HepG2 (cell line): ENCODE measurements at regions not wholly inside any gene's neighbourhood (a gene's known extent, or its start where the extent isn't known, plus 50 kb on each side); places are given as distances from the start of the nearest gene placed in this dataset.

Experiments used
- ATAC-seq: fragments of 200-7000 bp; cut with Tn5 transposase; 3 replicates; pipeline ENCODE4 v1.9.1; 2020; ENCODE audit warnings: mild to moderate bottlenecking, moderate library complexity
- BruUV-seq: library from RNA; stranded (reverse); fragments of 400-500 nt; replicated peaks from 2 replicates; lab custom pipeline; 2021; lab: Mats Ljungman, UMichigan
- CTCF ChIA-PET: fragments of 300-600 bp; formaldehyde crosslinking; extraction: SDS; loops from one replicate; lab custom pipeline; 2021; ENCODE audit warnings: low total read pairs, inconsistent platforms, low intra/inter-chr PET ratio; lab: Yijun Ruan, JAX
- POLR2A ChIA-PET: fragments of 350-600 bp; sonication (Branson Sonifier 250); formaldehyde crosslinking; loops from one replicate; lab custom pipeline; 2020; ENCODE audit warnings: antibody characterized with exemption, inconsistent platforms; lab: Yijun Ruan, JAX
- DNase-seq: peaks from one replicate; pipeline ENCODE4 v3.0.0-alpha.2; 2015; ENCODE audit warnings: low spot score
- FAIRE-seq: peaks from 3 replicates; lab custom pipeline; 2011; peaks lifted over from hg19 to GRCh38; lab: Jason Lieb, UNC
- H2AFZ ChIP-seq: one replicate; pipeline ENCODE4 v1.6.1; 2011; ENCODE audit warnings: low read length, inconsistent platforms
- H3K27ac ChIP-seq: fragments of 300-600 bp; 3 replicates; pipeline ENCODE4 v1.8.0; 2011; ENCODE audit warnings: mixed run types, mild to moderate bottlenecking, mixed read lengths, low read length, inconsistent platforms; ENCODE audit not compliant: insufficient read depth; ENCODE audit errors: extremely low read length
- H3K27me3 ChIP-seq, 2 experiments: fragments of 200-600 bp in 1 of 2; 2 replicates in 1 of 2; 3 replicates in 1 of 2; pipeline versions ENCODE4 v1.6.0 to v1.8.0; 2011; ENCODE audit warnings: low read length in 2 of 2, mild to moderate bottlenecking in 2 of 2, moderate library complexity in 2 of 2, inconsistent platforms in 1 of 2; ENCODE audit not compliant: insufficient read depth in 2 of 2, control insufficient read depth in 1 of 2
- H3K36me3 ChIP-seq, 2 experiments: fragments of 200-600 bp in 1 of 2; replicated peaks in 1 of 2; 2 replicates in 1 of 2; 3 replicates in 1 of 2; pipeline versions ENCODE4 v1.5.1 to v1.8.0; 2011; ENCODE audit warnings: low read length in 2 of 2, inconsistent platforms in 1 of 2; ENCODE audit not compliant: insufficient read depth in 2 of 2, control insufficient read depth in 1 of 2
- H3K4me1 ChIP-seq: 2 replicates; pipeline ENCODE4 v1.5.1; 2012; ENCODE audit warnings: low read length, inconsistent platforms; ENCODE audit not compliant: insufficient read depth
- H3K4me2 ChIP-seq: 2 replicates; pipeline ENCODE4 v1.6.0; 2011; ENCODE audit warnings: low read depth, low read length, inconsistent platforms
- H3K4me3 ChIP-seq, 3 experiments: fragments of 200-600 bp in 1 of 3; sonication (generic), shearing (Covaris generic) in 1 of 3; replicated peaks in 1 of 3; 2 replicates each; pipeline ENCODE4 v1.5.1; 2011 to 2016; ENCODE audit warnings: low read length in 3 of 3, inconsistent platforms in 2 of 3, low read depth in 2 of 3, mild to moderate bottlenecking in 2 of 3, control low read depth in 1 of 3, mixed read lengths in 1 of 3; ENCODE audit not compliant: insufficient read depth in 1 of 3
- H3K79me2 ChIP-seq: one replicate; pipeline ENCODE4 v1.6.1; 2011; ENCODE audit warnings: low read length, inconsistent platforms; ENCODE audit not compliant: insufficient read depth
- H3K9ac ChIP-seq: 2 replicates; pipeline ENCODE4 v1.6.0; 2011; ENCODE audit warnings: mild to moderate bottlenecking, low read depth, low read length, inconsistent platforms; ENCODE audit not compliant: insufficient read depth
- H3K9me3 ChIP-seq: 2 replicates; pipeline ENCODE4 v1.5.1; 2012; ENCODE audit warnings: mild to moderate bottlenecking, low read length
- H4K20me1 ChIP-seq: 2 replicates; pipeline ENCODE4 v1.6.0; 2011; ENCODE audit warnings: inconsistent platforms, mild to moderate bottlenecking, low read length, moderate library complexity; ENCODE audit not compliant: insufficient read depth
- CHD2 ChIP-seq: IDR thresholded peaks from 2 replicates; pipeline ENCODE4 v1.6.1; 2011; ENCODE audit warnings: low read depth, low read length, improper control_type of control experiment
- CREM ChIP-seq, 2 experiments: sonication (generic) in 1 of 2; formaldehyde crosslinking in 1 of 2; IDR thresholded peaks; 2 replicates each; pipeline versions ENCODE4 v1.4.0 to v1.6.1; 2016 to 2020; ENCODE audit warnings: antibody characterized with exemption in 1 of 2, mild to moderate bottlenecking in 1 of 2, missing genetic modification reagents in 1 of 2
- CSRNP1 ChIP-seq: sonication (generic); formaldehyde crosslinking; IDR thresholded peaks from 2 replicates; pipeline ENCODE4 v1.8.1; 2023; ENCODE audit warnings: mild to moderate bottlenecking, missing genetic modification reagents
- GABPB1 ChIP-seq: IDR thresholded peaks from 2 replicates; pipeline ENCODE4 v1.6.1; 2016; ENCODE audit warnings: mild to moderate bottlenecking, missing genetic modification reagents, moderate library complexity, missing compliant biosample characterization
- HOMEZ ChIP-seq: IDR thresholded peaks from 2 replicates; pipeline ENCODE4 v1.6.1; 2016; ENCODE audit warnings: low read depth
- RFXAP ChIP-seq: sonication (generic); formaldehyde crosslinking; IDR thresholded peaks from 2 replicates; pipeline ENCODE4 v1.4.0; 2020; ENCODE audit warnings: missing genetic modification reagents, borderline replicate concordance
- RNF2 ChIP-seq: fragments of 450-650 bp; conservative IDR thresholded peaks from 2 replicates; pipeline ENCODE4 v1.6.1; 2016; ENCODE audit warnings: low read depth
- ZBTB42 ChIP-seq: sonication (generic); formaldehyde crosslinking; IDR thresholded peaks from 2 replicates; pipeline ENCODE4 v1.5.0; 2020; ENCODE audit warnings: mild to moderate bottlenecking, missing genetic modification reagents
- ZNF468 ChIP-seq: sonication (generic); formaldehyde crosslinking; IDR thresholded peaks from 2 replicates; pipeline ENCODE4 v1.8.0; 2022; ENCODE audit warnings: mild to moderate bottlenecking, moderate library complexity, missing genetic modification reagents
- ZNF652 ChIP-seq: IDR thresholded peaks from 2 replicates; pipeline ENCODE4 v1.6.1; 2016; ENCODE audit warnings: low read depth, borderline replicate concordance
- ZNF768 ChIP-seq: sonication (generic); formaldehyde crosslinking; IDR thresholded peaks from 2 replicates; pipeline ENCODE4 v1.4.0; 2020; ENCODE audit warnings: missing genetic modification reagents
- WGBS: methylation state at CpG from one replicate; pipeline ENCODE4 v1.1.6; 2017; ENCODE audit warnings: low lambda C conversion rate; 5-methylcytosine and 5-hydroxymethylcytosine counted together
- in situ Hi-C: cut with HindIII; loops from 2 replicates; pipeline ENCODE4 v1.10.0; 2017; ENCODE audit warnings: low pct_unique_long_range_greater_than_20kb; ENCODE audit not compliant: extremely low pct_ligation_motif_present
- intact Hi-C: fragments of 100-400 bp; cut with micrococcal nuclease; formaldehyde crosslinking; loops from one replicate; pipeline ENCODE4 v1.10.0; 2022; ENCODE audit not compliant: unreplicated experiment
- TF ChIP-seq, protein P1 (sequence below): sonication (generic); formaldehyde crosslinking; IDR thresholded peaks from 2 replicates; pipeline ENCODE4 v1.8.0; 2022; ENCODE audit warnings: missing genetic modification reagents, mild to moderate bottlenecking, borderline replicate concordance
- TF ChIP-seq, protein P2 (sequence below): sonication (generic); formaldehyde crosslinking; conservative IDR thresholded peaks from 2 replicates; pipeline ENCODE4 v1.4.0; 2020; ENCODE audit warnings: missing genetic modification reagents
- TF ChIP-seq, protein P3 (sequence below): sonication (generic); formaldehyde crosslinking; IDR thresholded peaks from 2 replicates; pipeline ENCODE4 v1.8.1; 2022; ENCODE audit warnings: low read depth, mild to moderate bottlenecking, missing genetic modification reagents

DNA sequence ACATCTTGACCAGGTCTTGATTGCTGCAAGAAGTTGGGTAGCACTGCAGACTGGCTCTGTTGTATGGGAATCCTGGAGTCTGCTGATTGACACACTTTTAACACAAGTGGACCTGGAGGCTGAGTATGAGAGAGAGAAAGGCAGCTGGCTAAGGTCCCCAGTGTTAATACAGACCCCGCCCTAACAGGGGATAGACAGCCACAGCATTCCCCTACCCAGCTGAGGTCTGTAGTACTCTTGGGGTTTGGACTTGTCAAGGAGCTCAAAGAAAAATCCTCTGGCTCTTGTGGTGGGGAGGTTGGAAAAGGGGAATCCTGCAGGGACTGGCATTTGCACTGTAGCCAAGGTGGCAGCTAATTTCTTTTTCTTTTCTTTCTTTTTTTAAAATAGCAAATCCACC, 192.7 kb downstream of the ZNF621 start:
- no peak for FAIRE-seq
- DNase-seq = no peak
- Histone ChIP-seq H3K27ac (no peak overlapping the region), H3K4me2 (no peak overlapping the region), H3K4me3 (no peak overlapping the region), H3K79me2 (no peaks in the 10 kb centered on the region), H3K36me3 (no peaks in the 10 kb centered on the region), H3K27me3 (peaks cover 0 to 7% of the 10 kb centered on the region in 2 experiments; a peak in 2 of 5 replicates), H3K4me1 (peaks cover 16% of the 10 kb centered on the region), H4K20me1 (no peaks in the 10 kb centered on the region), H3K9me3 (no peaks in the 10 kb centered on the region), H3K9ac (no peak overlapping the region), H2AFZ (no peak overlapping the region)
- no TSS peak for BruUV-seq
- ATAC-seq = no peak
- intact Hi-C loops = no loop called here
- CTCF ChIA-PET = no interaction called here
- in situ Hi-C loops = no loop called here
- 0% methylated on average over 1 of the region's 1 CpG for WGBS
- POLR2A ChIA-PET = no interaction called here
- no peak for TF ChIP-seq ZBTB42 (CRISPR knock-in tag)
- TF ChIP-seq GABPB1 (CRISPR knock-in tag) = no peak
- no peak for TF ChIP-seq ZNF468 (CRISPR knock-in tag)
- TF ChIP-seq ZNF652 = no peak
- TF ChIP-seq, protein P1, sequence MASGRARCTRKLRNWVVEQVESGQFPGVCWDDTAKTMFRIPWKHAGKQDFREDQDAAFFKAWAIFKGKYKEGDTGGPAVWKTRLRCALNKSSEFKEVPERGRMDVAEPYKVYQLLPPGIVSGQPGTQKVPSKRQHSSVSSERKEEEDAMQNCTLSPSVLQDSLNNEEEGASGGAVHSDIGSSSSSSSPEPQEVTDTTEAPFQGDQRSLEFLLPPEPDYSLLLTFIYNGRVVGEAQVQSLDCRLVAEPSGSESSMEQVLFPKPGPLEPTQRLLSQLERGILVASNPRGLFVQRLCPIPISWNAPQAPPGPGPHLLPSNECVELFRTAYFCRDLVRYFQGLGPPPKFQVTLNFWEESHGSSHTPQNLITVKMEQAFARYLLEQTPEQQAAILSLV (CRISPR knock-in tag) = no peak
- TF ChIP-seq HOMEZ (CRISPR knock-in tag) = no peak
- TF ChIP-seq, protein P2, sequence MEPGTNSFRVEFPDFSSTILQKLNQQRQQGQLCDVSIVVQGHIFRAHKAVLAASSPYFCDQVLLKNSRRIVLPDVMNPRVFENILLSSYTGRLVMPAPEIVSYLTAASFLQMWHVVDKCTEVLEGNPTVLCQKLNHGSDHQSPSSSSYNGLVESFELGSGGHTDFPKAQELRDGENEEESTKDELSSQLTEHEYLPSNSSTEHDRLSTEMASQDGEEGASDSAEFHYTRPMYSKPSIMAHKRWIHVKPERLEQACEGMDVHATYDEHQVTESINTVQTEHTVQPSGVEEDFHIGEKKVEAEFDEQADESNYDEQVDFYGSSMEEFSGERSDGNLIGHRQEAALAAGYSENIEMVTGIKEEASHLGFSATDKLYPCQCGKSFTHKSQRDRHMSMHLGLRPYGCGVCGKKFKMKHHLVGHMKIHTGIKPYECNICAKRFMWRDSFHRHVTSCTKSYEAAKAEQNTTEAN (CRISPR knock-in tag) = no peak
- TF ChIP-seq ZNF768 (CRISPR knock-in tag) = no peak
- TF ChIP-seq, protein P3, sequence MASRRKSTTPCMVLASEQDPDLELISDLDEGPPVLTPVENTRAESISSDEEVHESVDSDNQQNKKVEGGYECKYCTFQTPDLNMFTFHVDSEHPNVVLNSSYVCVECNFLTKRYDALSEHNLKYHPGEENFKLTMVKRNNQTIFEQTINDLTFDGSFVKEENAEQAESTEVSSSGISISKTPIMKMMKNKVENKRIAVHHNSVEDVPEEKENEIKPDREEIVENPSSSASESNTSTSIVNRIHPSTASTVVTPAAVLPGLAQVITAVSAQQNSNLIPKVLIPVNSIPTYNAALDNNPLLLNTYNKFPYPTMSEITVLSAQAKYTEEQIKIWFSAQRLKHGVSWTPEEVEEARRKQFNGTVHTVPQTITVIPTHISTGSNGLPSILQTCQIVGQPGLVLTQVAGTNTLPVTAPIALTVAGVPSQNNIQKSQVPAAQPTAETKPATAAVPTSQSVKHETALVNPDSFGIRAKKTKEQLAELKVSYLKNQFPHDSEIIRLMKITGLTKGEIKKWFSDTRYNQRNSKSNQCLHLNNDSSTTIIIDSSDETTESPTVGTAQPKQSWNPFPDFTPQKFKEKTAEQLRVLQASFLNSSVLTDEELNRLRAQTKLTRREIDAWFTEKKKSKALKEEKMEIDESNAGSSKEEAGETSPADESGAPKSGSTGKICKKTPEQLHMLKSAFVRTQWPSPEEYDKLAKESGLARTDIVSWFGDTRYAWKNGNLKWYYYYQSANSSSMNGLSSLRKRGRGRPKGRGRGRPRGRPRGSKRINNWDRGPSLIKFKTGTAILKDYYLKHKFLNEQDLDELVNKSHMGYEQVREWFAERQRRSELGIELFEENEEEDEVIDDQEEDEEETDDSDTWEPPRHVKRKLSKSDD = no peak
- TF ChIP-seq CSRNP1 (CRISPR knock-in tag) = no peak
- TF ChIP-seq CHD2 = no peak
- TF ChIP-seq RFXAP (CRISPR knock-in tag) = no peak
- no peak for TF ChIP-seq CREM (IDR thresholded peaks at IDR 0.05)
- TF ChIP-seq CREM (CRISPR knock-in tag; IDR thresholded peaks at IDR 0.05) = no peak
- TF ChIP-seq RNF2 = no peak
